Fibroblast of mammary gland (primary cell): ENCODE measurements at regions not wholly inside any gene's neighbourhood (a gene's known extent, or its start where the extent isn't known, plus 50 kb on each side); places are given as distances from the start of the nearest gene placed in this dataset.

ENCODE experiments used
- DNase-seq: peaks from one replicate; pipeline ENCODE4 v3.0.0-alpha.2; 2010; ENCODE audit warnings: low read depth
- H3K4me3 ChIP-seq: 2 replicates; pipeline ENCODE4 v1.5.1; 2011; ENCODE audit warnings: low read depth, mild to moderate bottlenecking, low read length, moderate library complexity; ENCODE audit not compliant: control insufficient read depth
- TF ChIP-seq, protein P1 (sequence below): conservative IDR thresholded peaks from 2 replicates; pipeline ENCODE4 v1.5.1; 2011; ENCODE audit warnings: low read depth, low read length, inconsistent platforms; ENCODE audit not compliant: control insufficient read depth, insufficient read depth

DNA sequence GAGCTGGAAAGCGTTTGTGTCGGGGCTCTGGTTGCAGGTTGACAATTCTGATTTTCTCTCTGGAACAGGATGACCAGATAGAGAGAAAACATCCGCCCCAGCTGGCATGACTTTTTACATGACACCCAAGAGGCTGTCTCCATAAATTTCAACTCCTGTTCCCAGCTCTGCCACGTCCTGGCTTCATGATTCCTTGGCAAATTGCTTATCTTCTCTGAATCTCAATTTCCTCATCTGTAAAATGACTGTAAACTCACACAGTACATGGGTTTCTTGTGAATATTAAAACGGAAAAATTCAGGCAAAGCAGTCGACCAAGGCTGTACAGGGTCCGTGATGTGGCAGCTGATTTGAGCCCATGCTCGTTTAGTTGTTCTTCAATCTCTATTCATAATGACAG, 572.7 kb downstream of the AJAP1 start:
- H3K4me3 ChIP-seq = no peak overlapping the region
- TF ChIP-seq, protein P1, sequence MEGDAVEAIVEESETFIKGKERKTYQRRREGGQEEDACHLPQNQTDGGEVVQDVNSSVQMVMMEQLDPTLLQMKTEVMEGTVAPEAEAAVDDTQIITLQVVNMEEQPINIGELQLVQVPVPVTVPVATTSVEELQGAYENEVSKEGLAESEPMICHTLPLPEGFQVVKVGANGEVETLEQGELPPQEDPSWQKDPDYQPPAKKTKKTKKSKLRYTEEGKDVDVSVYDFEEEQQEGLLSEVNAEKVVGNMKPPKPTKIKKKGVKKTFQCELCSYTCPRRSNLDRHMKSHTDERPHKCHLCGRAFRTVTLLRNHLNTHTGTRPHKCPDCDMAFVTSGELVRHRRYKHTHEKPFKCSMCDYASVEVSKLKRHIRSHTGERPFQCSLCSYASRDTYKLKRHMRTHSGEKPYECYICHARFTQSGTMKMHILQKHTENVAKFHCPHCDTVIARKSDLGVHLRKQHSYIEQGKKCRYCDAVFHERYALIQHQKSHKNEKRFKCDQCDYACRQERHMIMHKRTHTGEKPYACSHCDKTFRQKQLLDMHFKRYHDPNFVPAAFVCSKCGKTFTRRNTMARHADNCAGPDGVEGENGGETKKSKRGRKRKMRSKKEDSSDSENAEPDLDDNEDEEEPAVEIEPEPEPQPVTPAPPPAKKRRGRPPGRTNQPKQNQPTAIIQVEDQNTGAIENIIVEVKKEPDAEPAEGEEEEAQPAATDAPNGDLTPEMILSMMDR = no peak
- no peak for DNase-seq

DNA sequence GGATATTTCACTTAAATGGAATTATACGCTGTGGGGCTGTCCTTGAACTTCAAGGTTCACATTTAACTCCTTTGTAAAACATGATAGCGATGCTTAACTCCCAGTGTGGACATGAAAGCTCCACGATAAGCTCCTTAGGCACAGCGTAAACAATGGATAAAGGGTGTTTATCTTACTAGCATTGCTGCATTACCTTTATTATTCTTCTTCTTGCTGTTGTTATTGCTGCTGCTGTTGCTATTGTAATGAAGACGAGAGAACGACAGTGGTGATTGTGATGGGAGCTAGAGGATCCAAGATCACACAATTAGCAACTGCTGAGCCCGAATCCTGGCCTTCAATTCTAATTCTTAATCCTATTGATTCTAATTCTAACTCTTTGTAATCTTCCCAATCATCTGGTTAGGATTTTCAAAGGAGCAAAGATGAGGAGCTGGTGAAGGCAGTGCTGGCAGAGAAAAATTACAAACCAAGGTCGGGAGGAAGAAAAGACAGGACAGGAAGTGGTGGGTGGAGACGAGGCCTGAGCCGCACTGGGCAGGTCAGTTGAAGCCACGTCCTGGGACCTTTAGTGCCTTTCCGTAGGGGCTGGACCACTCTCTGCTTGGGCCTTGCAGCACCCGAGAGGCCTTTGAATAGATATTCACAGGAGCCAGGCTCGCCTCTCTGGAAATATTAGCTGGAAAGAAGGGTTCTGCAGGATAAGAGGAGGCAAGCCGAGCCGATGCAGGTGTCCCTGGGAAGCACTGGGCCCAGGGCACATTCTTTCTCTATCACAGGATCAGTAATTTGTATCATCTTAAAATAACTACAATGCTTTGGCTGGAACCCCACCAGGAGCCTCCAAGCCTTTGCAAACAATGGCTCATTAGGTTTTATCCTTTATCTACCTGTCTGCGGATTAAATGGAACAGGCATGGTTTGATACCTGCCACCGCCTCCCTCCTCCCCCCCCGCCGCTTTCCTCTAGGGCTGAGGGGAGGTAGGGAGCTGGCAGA, 571.6 kb downstream of the AJAP1 start:
- no peak overlapping the region for H3K4me3 ChIP-seq
- DNase-seq = no peak
- TF ChIP-seq, protein P1 = no peak

DNA sequence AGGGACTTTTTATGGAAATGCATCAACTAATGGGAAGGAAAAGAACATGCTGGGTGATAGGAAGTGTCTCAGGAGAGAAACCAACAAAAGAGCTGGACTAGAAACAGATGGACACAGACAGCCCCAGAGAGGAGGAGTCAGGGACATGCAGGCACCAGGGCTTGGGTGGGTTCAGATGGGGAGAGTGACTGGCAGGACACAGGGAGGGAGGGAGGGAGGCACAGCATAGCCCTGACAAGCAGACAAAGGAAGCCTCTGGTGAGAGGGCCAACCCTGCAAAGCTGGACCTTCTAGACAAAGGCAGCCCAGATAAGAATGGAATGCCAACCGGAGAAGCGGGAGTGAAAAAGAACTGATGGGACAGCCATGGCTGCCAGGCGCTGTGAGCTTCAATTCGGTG, 568.8 kb downstream of the AJAP1 start:
- TF ChIP-seq, protein P1 = no peak
- no peak for DNase-seq
- H3K4me3 ChIP-seq = no peak overlapping the region

DNA sequence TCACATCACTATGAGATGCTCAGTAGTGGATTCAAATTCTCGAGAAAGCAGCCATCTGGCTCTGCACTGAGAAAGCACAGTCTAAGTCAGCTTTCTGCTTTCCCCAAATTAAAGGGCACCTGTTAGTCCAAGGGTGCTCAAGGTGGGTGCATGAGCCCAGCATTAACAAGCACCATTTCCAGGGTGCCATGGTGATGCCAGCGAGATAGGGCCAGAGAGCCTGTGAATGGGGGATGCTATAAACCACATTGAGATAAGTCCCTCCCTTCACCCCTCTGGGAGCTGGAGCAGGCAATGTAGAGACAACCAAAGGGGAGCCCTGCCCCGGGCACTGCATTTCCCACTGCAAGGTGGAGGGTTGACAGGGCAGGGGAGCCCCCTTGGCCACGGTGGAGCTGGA, 568.2 kb downstream of the AJAP1 start:
- TF ChIP-seq, protein P1 = no peak
- no peak for DNase-seq
- no peak overlapping the region for H3K4me3 ChIP-seq

DNA sequence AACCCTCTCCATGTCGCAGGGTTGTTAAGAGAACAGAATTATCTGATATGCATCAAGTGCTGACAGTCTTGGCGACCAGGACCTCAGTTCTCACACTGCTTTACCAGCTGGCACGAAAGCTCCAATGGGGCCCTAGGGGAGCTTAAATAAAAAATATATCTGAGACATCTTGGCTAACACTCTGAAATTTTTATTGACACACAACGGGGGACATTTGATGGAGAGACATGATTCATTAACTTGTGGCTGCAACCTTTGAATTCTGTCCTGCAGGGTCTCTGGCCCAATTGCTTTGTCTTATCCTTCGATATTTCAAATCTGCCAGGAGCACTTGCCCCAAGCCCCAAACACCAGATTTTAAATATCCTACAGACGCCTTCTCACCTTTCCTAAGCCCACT, 567.0 kb downstream of the AJAP1 start:
- DNase-seq = no peak
- TF ChIP-seq, protein P1 = no peak
- H3K4me3 ChIP-seq = no peak overlapping the region

DNA sequence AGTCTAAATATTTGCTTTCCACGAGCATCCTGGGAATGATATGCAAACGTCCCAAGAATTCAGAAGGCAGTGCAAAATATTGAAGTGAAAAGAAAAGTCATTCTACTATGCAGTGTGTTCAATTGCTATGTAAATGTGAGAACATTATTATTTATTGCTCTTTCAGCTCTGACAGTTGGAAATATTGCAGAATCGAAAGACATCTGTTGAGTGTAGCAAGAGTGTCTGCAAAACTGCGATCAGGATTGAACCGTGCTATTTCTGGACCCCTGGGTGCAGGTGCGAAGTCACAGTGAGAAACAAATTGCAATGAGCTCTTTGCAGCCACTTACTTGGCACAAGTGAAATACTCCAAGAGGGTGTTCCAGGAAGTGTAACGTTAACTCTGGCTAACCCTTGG, 566.4 kb downstream of the AJAP1 start:
- H3K4me3 ChIP-seq = no peak overlapping the region
- TF ChIP-seq, protein P1 = no peak
- no peak for DNase-seq
